ENCODE measurements at regions not wholly inside any gene's neighbourhood (a gene's known extent, or its start where the extent isn't known, plus 50 kb on each side); places are given as distances from the start of the nearest gene placed in this dataset.
"Not testable (repeated sequence)": the region's sequence is repeated elsewhere in the genome, so short reads cannot be mapped to it uniquely, and the experiment has no call there.

DNA sequence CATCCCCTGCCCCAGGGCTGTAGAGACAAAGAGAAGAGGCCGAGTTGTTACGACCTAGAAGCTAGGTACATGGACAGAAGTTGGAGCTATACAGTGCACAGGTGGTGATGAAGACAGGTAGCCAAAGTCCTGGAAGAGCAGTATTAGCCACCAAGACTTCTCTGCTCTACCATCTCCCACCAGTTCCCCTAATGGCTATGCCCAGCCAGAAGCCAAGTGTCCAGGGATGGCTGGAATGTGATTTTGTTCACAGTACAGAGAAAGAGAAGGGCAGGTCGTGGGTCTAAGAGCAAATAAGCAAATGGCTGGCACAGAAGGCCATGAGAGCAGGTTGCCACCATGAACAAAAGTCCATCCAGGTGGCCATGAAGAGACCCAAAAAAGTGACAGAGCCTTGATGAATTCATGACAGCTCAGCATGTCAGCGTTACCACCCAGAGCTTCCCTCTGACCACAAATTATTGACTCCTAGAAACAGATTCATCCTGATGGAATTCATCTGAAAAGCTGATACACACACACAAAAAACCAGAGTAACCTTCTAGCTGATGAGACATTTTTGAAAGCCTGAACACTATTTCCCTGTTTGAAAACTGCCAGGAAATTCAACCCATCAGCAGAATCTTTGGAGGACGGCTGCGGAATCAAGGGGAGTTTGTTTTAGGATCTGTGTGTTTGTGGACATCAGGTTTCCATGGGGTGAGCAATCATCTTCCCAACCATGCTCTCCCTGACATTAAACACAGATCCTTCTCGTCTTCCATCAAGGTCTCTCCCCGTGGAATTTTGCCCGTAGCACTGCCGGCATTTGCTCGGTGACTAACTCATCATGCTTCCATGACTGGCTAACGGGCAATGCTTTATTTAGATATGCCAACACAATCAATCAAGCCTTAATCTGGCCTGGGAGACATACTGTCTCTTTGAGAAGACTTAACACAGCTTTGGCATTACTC is 906.7 kb upstream of the AUTS2 start:
- no peak for DNase-seq

- DNase-seq, result no peak
These were observed 905.8 kb upstream of the AUTS2 start for GRCh38 chr7:68692511-68692910.

- DNase-seq, result no peak
These were observed 903.6 kb upstream of the AUTS2 start for GRCh38 chr7:68694656-68695055.

DNA sequence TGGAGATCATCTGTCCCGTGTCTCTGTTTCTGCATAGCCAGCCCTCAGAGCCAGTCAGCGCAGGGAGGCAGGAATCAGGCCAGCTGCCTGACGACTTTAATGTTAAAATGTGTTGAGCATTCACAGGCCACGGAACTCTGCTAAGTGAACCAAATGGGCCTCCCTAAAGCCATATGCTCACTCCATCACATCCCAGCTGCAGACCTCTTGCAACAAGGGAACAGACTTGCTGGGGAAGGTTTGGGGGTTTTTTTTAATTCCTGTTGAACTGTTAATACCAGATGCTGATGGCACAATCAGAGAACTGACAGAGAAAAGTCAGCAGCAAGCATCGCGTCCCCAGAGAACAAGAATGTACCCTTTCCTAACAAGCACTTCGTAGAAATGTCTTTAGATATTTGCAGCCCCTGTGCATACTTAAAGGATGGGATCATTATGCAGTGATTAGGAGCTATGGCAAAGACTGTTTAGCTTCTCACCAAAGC is 900.4 kb upstream of the AUTS2 start:
- DNase-seq, result no peak

GRCh38 chr7:68699090-68699711 is 899.1 kb upstream of the AUTS2 start:
- no peak for DNase-seq

DNA sequence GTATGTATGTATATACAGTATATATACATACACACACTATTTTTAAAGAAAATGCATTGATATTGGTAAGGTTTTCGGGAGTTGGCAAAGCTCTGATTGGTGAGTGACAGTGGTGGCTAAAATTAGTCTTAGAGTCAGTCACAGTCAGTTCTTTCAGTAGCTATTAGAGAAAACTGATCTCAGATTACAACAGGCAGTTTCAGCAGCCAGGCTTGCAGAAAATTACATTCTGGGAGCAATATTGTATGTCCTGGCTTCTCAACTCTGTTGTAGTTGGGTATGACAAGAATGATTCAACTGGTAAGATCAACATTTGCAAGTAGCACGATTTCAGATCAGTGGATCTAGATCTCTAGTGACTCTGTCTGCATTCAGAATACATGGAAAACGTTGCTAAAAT is 897.9 kb upstream of the AUTS2 start:
- DNase-seq, result no peak

- no peak for DNase-seq
These were observed 892.0 kb upstream of the AUTS2 start for GRCh38 chr7:68706291-68706690.

GRCh38 chr7:68707159-68707558 is 891.1 kb upstream of the AUTS2 start:
- DNase-seq, result no peak

DNA sequence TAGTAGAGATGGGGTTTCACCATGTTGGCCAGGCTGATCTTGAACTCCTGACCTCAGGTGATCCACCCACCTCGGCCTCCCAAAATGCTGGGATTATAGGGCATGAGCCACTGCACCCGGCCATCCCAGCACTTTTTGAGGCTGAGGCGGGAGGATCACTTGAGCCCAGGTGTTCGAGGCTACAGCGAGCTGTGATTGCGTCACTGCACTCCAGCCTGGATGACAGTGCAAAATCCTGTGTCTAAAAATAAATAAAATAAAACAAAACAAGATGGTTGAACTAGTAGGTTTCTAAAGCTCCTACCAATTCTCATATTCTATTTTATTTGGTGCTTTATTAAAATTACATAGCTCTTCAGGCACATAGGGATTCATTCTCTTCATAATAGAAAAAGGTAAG is 890.3 kb upstream of the AUTS2 start:
- DNase-seq, result no peak

DNA sequence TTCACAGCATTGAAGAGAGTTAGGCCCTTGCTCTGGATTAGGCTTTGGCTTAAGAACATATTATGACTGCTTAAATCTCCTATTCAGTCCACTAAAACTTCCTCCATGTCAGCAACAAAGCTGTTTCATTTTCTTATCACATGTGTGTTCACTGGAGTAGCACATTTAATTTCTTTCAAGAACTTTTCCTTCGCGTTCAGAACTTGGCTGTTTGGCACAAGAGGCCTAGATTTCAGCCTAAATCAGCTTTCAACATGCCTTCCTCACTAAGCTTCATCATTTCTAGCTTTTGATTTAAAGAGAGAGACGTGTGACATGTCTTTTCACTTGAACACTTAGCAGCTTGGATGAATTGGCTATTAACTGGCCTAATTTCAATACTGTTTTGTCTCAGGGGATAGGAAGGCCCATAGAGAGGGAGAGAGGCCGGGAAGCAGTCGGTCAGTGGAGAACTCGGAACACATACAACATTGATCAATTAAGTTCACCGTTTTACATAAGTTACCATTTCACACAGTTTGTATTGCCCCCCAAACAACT is 885.2 kb upstream of the AUTS2 start:
- no peak for DNase-seq

DNA sequence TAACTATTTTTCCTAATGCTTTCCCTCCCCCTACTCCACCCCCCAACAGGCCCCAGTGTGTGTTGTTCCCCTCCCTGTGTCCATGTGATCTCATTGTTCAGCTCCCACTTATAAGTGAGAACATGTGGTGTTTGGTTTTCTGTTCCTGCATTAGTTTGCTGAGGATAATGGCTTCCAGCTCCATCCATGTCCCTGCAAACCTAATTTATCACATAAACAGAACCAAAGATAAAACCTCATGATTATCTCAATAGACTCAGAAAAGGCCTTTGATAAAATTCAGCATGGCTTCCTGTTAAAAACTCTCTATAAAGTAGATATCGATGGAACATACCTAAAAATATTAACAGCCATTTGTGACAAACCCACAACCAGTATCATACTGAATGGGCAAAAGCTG is 884.1 kb upstream of the AUTS2 start:
- DNase-seq, result not testable (repeated sequence)

GRCh38 chr7:68715907-68716306 is 882.4 kb upstream of the AUTS2 start:
- no peak for DNase-seq

DNA sequence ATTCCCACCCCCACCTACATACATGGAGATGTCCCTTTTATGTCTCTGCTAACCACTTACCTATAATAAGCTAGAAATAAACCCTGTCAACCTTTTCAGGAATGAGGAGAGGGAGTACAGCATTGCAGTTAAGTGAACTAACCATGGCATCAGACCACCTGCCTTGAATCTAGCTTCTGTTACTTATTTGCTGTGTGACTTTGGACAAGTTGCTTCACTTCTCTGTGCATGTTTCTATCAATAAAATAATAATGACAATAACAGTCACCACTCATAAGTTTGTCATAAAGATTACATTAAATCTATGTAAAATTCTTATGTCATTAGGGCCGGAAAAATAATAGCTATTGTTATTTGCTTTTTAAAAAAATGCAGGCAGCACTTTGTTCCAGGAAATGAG is 881.1 kb upstream of the AUTS2 start:
- DNase-seq, result no peak

DNA sequence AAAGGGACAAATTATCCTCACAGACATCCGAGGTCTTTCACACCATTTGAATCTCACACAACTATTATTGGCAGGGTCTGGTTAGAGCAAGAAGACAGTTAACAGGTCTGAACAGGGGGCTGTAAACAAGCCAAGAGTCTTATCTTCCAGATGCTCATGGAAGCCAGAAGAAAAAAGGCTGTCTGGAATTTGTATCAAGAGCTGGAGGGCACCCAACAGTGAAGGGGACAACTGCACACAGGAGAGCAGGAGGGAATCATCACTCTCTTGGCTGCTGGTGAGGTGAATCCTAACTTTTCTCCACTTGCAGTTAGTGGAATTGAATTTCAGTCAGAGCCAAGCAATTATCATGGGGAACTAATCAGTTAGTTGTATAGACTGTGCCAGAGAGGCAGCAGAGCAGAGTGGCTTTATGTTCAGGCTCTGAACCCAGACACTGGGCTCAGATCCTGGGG is 880.2 kb upstream of the AUTS2 start:
- DNase-seq, result no peak

DNA sequence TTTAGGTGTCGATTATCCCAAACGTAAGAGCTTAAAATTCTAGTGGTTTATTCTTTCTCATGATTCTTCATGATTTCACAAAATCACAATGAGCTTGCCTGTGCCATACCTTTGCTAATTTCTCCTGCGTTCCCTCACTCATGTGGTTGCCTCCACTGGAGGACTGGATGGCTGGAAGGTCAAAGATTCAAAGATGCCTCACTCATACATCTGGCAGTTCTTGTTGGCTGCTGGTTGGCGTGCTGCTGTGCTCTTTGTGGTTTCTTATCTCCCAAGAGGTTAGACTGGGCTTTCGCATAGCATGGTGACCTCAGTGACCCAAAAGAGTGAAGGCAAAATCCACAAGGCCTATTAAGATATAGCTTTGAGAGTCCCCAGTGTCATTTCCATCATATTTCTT is 877.6 kb upstream of the AUTS2 start:
- DNase-seq, result no peak

GRCh38 chr7:68722044-68722443 is 876.2 kb upstream of the AUTS2 start:
- DNase-seq, result no peak

DNA sequence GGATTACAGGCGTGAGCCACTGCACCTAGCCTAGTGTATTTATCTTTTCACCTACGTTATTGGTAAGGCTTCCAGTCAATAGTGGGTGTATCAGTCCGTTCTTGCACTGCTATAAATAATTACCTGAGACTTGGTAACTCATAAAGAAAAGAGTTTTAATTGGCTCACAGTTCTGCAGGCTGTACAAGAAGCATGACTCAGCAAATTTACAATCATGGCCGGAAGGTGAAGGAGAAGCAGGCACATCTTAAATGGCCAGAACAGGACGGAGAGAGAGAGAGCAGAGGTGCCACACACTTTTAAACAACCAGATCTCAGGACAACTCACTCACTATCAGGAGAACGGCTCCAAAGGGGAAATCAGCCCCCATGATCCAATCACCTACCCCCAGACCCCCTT is 873.3 kb upstream of the AUTS2 start:
- no peak for DNase-seq

- DNase-seq, result no peak
These were observed 872.2 kb upstream of the AUTS2 start for GRCh38 chr7:68725843-68726785.

DNA sequence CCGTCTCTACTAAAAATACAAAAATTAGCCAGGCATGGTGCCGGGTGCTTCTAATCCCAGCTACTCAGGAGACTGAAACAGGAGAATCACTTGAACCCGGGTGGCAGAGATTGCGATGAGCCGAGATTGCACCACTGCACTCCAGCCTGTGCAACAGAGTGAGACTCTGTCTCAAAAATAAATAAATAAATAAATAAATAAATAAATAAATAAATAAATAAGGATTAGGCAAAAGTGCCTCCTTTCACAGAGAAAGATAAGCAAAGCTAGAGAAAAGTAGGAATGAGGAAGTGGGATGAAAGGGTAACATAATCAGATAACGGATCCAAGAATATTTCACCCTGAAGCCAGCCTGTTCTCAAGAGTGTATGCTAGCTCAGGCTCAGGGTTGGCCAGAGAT is 869.6 kb upstream of the AUTS2 start:
- DNase-seq, result not testable (repeated sequence)

DNA sequence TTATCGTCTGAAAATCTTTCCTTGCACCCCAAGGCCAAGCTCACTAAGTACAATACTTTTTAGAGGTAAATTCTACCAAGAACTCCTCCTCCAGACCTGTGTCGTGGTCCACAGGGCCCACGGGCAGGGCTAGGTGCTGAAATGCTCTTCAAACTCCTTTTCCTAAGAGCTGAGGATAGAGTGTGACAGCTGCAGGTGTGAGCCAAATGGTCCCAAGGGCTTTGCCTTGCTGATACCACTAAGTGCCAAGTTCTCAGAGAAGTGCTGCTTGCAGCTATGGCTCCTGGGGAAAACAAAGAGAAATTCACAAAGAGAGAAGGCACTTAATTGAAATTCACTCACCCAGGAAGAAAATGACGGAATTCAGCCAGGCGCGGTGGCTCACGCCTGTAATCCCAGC is 868.9 kb upstream of the AUTS2 start:
- no peak for DNase-seq

GRCh38 chr7:68730194-68730593 is 868.1 kb upstream of the AUTS2 start:
- DNase-seq, result no peak

DNA sequence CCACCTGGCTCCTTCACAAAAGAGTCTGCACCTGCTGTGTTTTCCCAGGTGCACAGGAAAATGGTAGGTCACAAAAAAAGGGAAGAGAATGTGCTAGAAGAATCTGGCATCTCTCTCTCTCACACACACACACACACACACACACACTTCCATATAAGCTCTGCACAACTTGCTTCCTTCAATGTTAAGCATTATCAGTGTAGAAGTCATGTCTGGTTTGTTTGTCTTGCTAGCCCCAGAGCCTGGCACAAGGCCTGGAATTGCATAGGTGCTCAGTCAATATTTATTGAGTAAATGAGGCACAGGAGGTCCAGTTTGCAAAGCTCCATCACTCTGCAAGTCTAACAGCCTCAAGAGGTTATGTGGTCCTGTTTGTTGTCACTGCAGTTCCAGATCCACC is 867.3 kb upstream of the AUTS2 start:
- DNase-seq, result no peak
